GM12878 (cell line): ENCODE measurements at regions not wholly inside any gene's neighbourhood (a gene's known extent, or its start where the extent isn't known, plus 50 kb on each side); places are given as distances from the start of the nearest gene placed in this dataset.

Experiments used
- CTCF ChIP-seq, 3 experiments: IDR thresholded peaks in 2 of 3; conservative IDR thresholded peaks in 1 of 3; 2 replicates each; pipeline ENCODE4 v1.5.1; 2011; ENCODE audit warnings: low read depth in 3 of 3, low read length in 3 of 3, mild to moderate bottlenecking in 3 of 3, control low read depth in 2 of 3, moderate library complexity in 2 of 3, inconsistent platforms in 1 of 3, mixed read lengths in 1 of 3; ENCODE audit not compliant: control insufficient read depth in 2 of 3, insufficient read depth in 1 of 3; ENCODE audit errors: extremely low read depth in 1 of 3
- SMC3 ChIP-seq: IDR thresholded peaks from 2 replicates; pipeline ENCODE4 v1.6.1; 2011; ENCODE audit warnings: low read length, improper control_type of control experiment, borderline replicate concordance
- SP1 ChIP-seq: IDR thresholded peaks from one replicate; pipeline ENCODE4 v1.6.1; 2011; ENCODE audit warnings: low read depth, low read length

GRCh38 chr7:10474048-10474447, 499.6 kb upstream of the PHF14 start:
- no peak for TF ChIP-seq SP1
- TF ChIP-seq CTCF (IDR thresholded peaks at IDR 0.05 in 2 of 3, conservative IDR thresholded peaks at IDR 0.05 in 1 of 3; ENCODE audit: control insufficient read depth in 2 of 3, extremely low read depth in 1 of 3, insufficient read depth in 1 of 3, low read depth in 3 of 3, low read length in 3 of 3) = no peak
- no peak for TF ChIP-seq SMC3
